AG09309 (cell line): ENCODE measurements at regions not wholly inside any gene's neighbourhood (a gene's known extent, or its start where the extent isn't known, plus 50 kb on each side); places are given as distances from the start of the nearest gene placed in this dataset.

ENCODE experiments used
- DNase-seq: peaks from one replicate; pipeline ENCODE4 v3.0.0-alpha.2; 2010; ENCODE audit warnings: low read depth
- H3K4me3 ChIP-seq: 2 replicates; pipeline ENCODE4 v1.5.1; 2011; ENCODE audit warnings: mild to moderate bottlenecking, low read depth, low read length, moderate library complexity; ENCODE audit not compliant: control insufficient read depth
- TF ChIP-seq, protein P1 (sequence below): IDR thresholded peaks from 2 replicates; pipeline ENCODE4 v1.5.1; 2011; ENCODE audit warnings: mild to moderate bottlenecking, low read depth, low read length, inconsistent platforms; ENCODE audit not compliant: insufficient read depth, control insufficient read depth; ENCODE audit errors: missing control alignments

DNA sequence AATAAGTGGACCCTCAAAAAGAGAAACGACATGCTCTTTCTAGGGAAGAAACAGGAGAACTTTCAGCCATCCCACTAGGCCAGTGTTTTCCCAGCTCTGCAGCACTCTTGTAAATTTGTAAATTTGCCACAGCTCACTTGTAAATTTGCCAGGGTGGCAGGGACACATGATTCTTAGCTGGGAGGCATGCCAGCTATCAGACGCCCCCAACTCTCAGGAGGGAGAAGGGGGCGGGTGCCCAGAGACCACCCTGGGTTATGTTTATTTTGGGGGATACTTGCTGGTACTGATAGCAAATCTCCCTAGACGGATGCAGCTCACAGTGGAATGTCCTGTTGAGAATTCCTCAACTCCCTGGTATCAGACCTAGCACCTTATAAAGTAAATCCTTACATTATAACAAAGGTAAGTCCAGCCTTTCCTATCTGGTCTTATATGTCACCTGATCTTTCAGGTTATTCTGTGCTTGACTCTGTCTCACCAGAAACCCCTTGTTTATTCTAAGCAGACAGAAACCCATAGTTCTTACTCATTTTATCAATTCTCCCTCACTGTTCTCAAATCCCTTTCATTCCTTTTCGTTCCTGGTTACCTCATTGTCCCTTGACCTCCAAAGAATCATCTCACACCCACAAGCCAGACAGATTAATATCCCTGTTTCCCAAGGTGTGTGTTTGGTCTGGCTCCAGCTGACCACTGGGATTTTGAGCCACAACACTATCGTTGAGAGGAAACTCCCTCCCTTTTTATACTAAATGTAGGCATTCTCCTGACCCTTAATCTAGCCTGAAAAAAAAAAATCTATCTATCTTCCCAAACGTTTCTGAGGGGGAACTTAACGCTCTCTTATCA lies 69.3 kb upstream of the HMGA2 start:
- DNase-seq, result no peak
- TF ChIP-seq, protein P1, sequence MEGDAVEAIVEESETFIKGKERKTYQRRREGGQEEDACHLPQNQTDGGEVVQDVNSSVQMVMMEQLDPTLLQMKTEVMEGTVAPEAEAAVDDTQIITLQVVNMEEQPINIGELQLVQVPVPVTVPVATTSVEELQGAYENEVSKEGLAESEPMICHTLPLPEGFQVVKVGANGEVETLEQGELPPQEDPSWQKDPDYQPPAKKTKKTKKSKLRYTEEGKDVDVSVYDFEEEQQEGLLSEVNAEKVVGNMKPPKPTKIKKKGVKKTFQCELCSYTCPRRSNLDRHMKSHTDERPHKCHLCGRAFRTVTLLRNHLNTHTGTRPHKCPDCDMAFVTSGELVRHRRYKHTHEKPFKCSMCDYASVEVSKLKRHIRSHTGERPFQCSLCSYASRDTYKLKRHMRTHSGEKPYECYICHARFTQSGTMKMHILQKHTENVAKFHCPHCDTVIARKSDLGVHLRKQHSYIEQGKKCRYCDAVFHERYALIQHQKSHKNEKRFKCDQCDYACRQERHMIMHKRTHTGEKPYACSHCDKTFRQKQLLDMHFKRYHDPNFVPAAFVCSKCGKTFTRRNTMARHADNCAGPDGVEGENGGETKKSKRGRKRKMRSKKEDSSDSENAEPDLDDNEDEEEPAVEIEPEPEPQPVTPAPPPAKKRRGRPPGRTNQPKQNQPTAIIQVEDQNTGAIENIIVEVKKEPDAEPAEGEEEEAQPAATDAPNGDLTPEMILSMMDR, result no peak
- H3K4me3 ChIP-seq, result no peak overlapping the region

DNA sequence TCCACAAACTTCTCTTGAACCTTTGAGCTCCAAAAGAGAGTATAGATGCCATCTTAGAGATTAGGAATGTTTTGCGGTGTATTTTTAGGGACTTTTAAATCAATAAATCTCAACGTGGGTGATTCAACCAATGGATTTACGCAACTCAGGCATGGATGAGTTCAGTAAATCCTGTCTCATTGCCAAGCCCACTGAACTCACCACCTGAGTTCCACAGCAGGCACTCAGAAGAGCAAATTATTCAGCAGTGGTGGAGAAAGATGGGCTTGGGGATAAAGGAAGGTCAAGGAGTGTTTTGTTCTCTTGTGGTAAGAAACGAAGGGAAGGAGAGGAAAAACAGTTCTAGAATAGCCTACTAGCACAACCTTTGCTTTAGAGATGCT lies 68.7 kb upstream of the HMGA2 start:
- TF ChIP-seq, protein P1, result no peak
- H3K4me3 ChIP-seq, result no peak overlapping the region
- no peak for DNase-seq

DNA sequence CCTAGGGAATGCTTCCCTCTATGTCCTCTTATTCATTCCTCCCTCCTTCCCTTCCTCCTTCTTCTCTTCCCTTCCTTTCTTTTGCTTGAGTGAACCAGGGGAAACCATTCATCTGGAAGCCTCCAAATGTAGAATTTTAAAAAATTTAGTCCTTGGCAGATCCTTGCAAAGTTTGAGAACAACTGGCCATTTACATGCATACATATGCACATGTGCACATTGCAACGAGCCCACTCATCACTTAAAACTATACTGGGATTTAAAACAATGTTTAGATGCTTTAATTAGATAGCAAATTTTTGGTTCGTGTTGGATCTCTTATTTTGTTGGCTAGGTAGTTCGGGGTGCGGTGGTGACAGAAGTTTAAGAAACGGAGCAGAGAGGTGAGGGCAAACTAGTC lies 68.0 kb upstream of the HMGA2 start:
- DNase-seq, result no peak
- no peak overlapping the region for H3K4me3 ChIP-seq
- TF ChIP-seq, protein P1, result no peak

DNA sequence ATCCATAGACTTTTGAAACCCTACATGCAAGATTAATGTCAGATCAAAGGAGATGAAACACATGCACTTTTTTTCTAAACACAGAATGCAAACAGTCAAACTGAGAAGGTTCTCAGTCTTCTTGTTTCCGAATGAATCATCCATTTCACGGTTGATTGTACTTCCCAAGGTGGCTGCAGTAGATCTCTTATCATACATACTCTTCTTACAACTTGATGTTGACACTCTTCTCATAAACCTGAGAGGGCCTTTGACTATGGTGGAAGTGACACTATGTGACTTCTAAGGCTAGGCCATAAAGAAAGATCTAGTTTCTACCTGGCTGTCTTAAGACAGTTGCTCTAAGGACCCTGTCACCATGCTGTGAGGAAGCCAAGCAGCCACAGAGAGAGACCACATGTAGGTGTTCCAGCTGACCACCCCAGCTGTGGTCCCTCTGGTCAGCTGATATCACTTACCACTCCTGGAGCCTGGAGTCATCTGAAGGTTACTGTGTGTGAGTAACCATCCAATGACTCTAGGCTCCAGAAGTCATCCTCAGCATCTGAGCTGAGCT lies 67.2 kb upstream of the HMGA2 start:
- TF ChIP-seq, protein P1, result no peak
- H3K4me3 ChIP-seq, result no peak overlapping the region
- no peak for DNase-seq

DNA sequence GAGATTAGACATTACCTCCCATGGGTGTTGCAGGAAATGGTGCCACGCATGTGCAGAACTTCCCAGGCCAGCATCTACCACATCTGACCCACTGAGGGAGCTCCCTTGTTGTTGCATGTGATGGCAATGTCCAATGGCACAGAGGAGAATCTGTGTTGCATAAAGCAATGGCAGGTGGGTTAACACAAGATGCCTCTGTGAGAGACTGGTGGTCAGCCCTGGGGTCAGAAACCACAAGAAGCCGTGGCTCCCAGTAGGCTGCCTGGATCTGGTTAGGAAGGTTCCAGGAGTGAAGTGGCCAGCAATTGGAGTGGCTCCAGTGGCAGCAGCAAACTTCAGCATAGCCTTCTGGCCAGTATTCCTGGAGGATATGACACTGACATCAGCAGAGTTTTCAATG lies 65.9 kb upstream of the HMGA2 start:
- DNase-seq, result no peak
- TF ChIP-seq, protein P1, result no peak
- no peak overlapping the region for H3K4me3 ChIP-seq

DNA sequence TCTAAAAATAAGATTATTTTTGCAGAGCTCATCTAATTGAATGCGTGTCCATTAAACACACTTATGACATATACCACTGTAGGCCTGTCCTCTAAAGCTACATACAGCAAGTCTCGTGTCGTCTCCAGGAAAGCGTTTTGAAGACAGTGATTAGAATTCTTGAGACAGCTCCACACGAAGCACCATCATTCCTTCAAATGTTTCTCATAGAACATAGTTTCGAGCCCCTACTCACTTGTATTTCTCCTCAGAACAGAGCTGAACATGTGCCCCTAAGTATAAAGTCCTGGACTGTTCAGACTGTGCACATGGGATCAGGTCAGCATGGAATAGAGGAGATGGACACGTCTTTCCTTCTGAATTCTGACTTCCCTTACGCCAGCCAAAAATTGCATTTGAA lies 64.5 kb upstream of the HMGA2 start:
- H3K4me3 ChIP-seq, result no peak overlapping the region
- DNase-seq, result no peak
- TF ChIP-seq, protein P1, result no peak
